H1 (cell line): ENCODE measurements at regions not wholly inside any gene's neighbourhood (a gene's known extent, or its start where the extent isn't known, plus 50 kb on each side); places are given as distances from the start of the nearest gene placed in this dataset.

Experiments
- CTCF ChIA-PET: fragments of 300-600 bp; sonication (Branson Sonifier 250); formaldehyde crosslinking; loops from one replicate; lab custom pipeline; 2021; ENCODE audit not compliant: partially characterized antibody; lab: Charles Lee
- POLR2A ChIA-PET: fragments of 300-600 bp; sonication (Branson Sonifier 250); formaldehyde crosslinking; loops from one replicate; lab custom pipeline; 2021; ENCODE audit warnings: inconsistent platforms; ENCODE audit not compliant: partially characterized antibody; lab: Charles Lee
- DNase-seq, 2 experiments: peaks; one replicate each; pipeline versions ENCODE4 v3.0.0 to v3.0.0-alpha.2; 2010 to 2022; ENCODE audit warnings: low spot score in 2 of 2, low read depth in 1 of 2, mixed read lengths in 1 of 2
- FAIRE-seq: peaks from 2 replicates; lab custom pipeline; 2011; peaks lifted over from hg19 to GRCh38; lab: Jason Lieb, UNC
- H2AFZ ChIP-seq: 2 replicates; pipeline ENCODE4 v1.8.1; 2012; ENCODE audit warnings: low read length, inconsistent platforms
- H2AK5ac ChIP-seq: 2 replicates; pipeline ENCODE4 v1.6.1; 2013; ENCODE audit warnings: low read depth, low read length
- H2BK120ac ChIP-seq: replicated peaks from 2 replicates; pipeline ENCODE3; 2013; ENCODE audit warnings: low read depth, low read length, inconsistent platforms
- H2BK12ac ChIP-seq: 2 replicates; pipeline ENCODE4 v1.6.1; 2013; ENCODE audit warnings: low read depth, low read length
- H2BK15ac ChIP-seq: 2 replicates; pipeline ENCODE4 v1.6.1; 2013; ENCODE audit warnings: low read length
- H2BK20ac ChIP-seq: 2 replicates; pipeline ENCODE4 v1.6.1; 2013; ENCODE audit warnings: low read length
- H2BK5ac ChIP-seq: 2 replicates; pipeline ENCODE4 v1.6.1; 2013; ENCODE audit warnings: low read depth, low read length
- H3K14ac ChIP-seq: 2 replicates; pipeline ENCODE4 v1.6.1; 2013; ENCODE audit warnings: inconsistent platforms; ENCODE audit not compliant: insufficient read length
- H3K18ac ChIP-seq: 2 replicates; pipeline ENCODE4 v1.6.1; 2013; ENCODE audit warnings: low read length; ENCODE audit errors: extremely low read depth
- H3K23ac ChIP-seq: 2 replicates; pipeline ENCODE4 v1.6.1; 2013; ENCODE audit warnings: inconsistent platforms; ENCODE audit not compliant: insufficient read length
- H3K23me2 ChIP-seq: 2 replicates; pipeline ENCODE4 v1.6.1; 2013; ENCODE audit warnings: low read depth, low read length
- H3K27ac ChIP-seq: 2 replicates; pipeline ENCODE4 v1.6.1; 2011; ENCODE audit warnings: low read depth, low read length, inconsistent platforms
- H3K27me3 ChIP-seq, 4 experiments: replicated peaks in 1 of 4; 1 replicate in 1 of 4; 2 replicates in 3 of 4; pipeline versions ENCODE4 v1.6.1 to v1.8.1; 2011 to 2013; ENCODE audit warnings: low read length in 3 of 4, mild to moderate bottlenecking in 3 of 4, inconsistent platforms in 2 of 4, mixed read lengths in 2 of 4, moderate library complexity in 1 of 4; ENCODE audit not compliant: control insufficient read depth in 3 of 4, insufficient read depth in 3 of 4; ENCODE audit errors: extremely low read depth in 1 of 4
- H3K36me3 ChIP-seq, 4 experiments: 2 replicates each; pipeline versions ENCODE4 v1.6.1 to v1.8.1; 2011 to 2013; ENCODE audit warnings: mild to moderate bottlenecking in 4 of 4, low read length in 3 of 4, moderate library complexity in 2 of 4, control low read depth in 1 of 4, inconsistent platforms in 1 of 4; ENCODE audit not compliant: insufficient read depth in 4 of 4, control insufficient read depth in 2 of 4
- H3K4ac ChIP-seq: replicated peaks from 2 replicates; pipeline ENCODE3; 2013; ENCODE audit warnings: low read length, low read depth, mixed read lengths, inconsistent platforms; ENCODE audit not compliant: insufficient read length
- H3K4me1 ChIP-seq, 4 experiments: replicated peaks in 1 of 4; 1 replicate in 1 of 4; 2 replicates in 3 of 4; pipeline versions ENCODE4 v1.6.1 to v1.8.1; 2011 to 2013; ENCODE audit warnings: low read length in 3 of 4, inconsistent platforms in 2 of 4, mixed read lengths in 1 of 4; ENCODE audit not compliant: insufficient read depth in 4 of 4, control insufficient read depth in 3 of 4
- H3K4me2 ChIP-seq, 2 experiments: 2 replicates each; pipeline versions ENCODE4 v1.6.1 to v1.8.1; 2011 to 2013; ENCODE audit warnings: low read depth in 2 of 2, low read length in 2 of 2, control low read depth in 1 of 2, inconsistent platforms in 1 of 2, mild to moderate bottlenecking in 1 of 2; ENCODE audit not compliant: insufficient read depth in 1 of 2
- H3K4me3 ChIP-seq, 4 experiments: fragments of 200-600, 300-600 bp in 1 of 4; sonication (generic), shearing (Covaris generic), sonication (Bioruptor Twin) in 1 of 4; 2 replicates each; pipeline versions ENCODE4 v1.5.1 to v1.8.1; 2011 to 2016; ENCODE audit warnings: low read length in 4 of 4, low read depth in 3 of 4, control low read depth in 2 of 4, inconsistent platforms in 2 of 4, mild to moderate bottlenecking in 2 of 4, mixed read lengths in 1 of 4, moderate library complexity in 1 of 4; ENCODE audit not compliant: insufficient read depth in 2 of 4; ENCODE audit errors: extremely low read depth in 1 of 4
- H3K56ac ChIP-seq: replicated peaks from 2 replicates; pipeline ENCODE3; 2013; ENCODE audit warnings: low read depth, mild to moderate bottlenecking, mixed read lengths, low read length, inconsistent platforms; ENCODE audit not compliant: insufficient read length
- H3K79me1 ChIP-seq: 2 replicates; pipeline ENCODE4 v1.6.1; 2013; ENCODE audit warnings: low read depth, low read length, control low read depth
- H3K79me2 ChIP-seq, 2 experiments: 2 replicates each; pipeline versions ENCODE4 v1.6.1 to v1.8.1; 2012 to 2013; ENCODE audit warnings: low read length in 2 of 2, mild to moderate bottlenecking in 2 of 2, inconsistent platforms in 1 of 2; ENCODE audit not compliant: insufficient read depth in 2 of 2, control insufficient read depth in 1 of 2
- H3K9ac ChIP-seq, 4 experiments: replicated peaks in 1 of 4; 1 replicate in 1 of 4; 2 replicates in 3 of 4; pipeline versions ENCODE4 v1.6.1 to v1.8.1; 2011 to 2013; ENCODE audit warnings: low read depth in 3 of 4, low read length in 3 of 4, control low read depth in 2 of 4, mild to moderate bottlenecking in 2 of 4, moderate library complexity in 2 of 4, inconsistent platforms in 1 of 4; ENCODE audit errors: extremely low read depth in 1 of 4
- H3K9me3 ChIP-seq, 2 experiments: 2 replicates each; pipeline versions ENCODE4 v1.6.1 to v1.8.1; 2012 to 2013; ENCODE audit warnings: mild to moderate bottlenecking in 2 of 2, moderate library complexity in 2 of 2, control low read depth in 1 of 2, inconsistent platforms in 1 of 2, low read depth in 1 of 2, low read length in 1 of 2, mixed read lengths in 1 of 2; ENCODE audit not compliant: insufficient read depth in 2 of 2
- H4K20me1 ChIP-seq, 2 experiments: replicated peaks in 1 of 2; 2 replicates each; pipeline versions ENCODE3 to v1.8.1; 2011 to 2013; ENCODE audit warnings: inconsistent platforms in 2 of 2, low read length in 2 of 2, mild to moderate bottlenecking in 1 of 2; ENCODE audit not compliant: insufficient read depth in 2 of 2, control insufficient read depth in 1 of 2
- H4K5ac ChIP-seq: 2 replicates; pipeline ENCODE4 v1.6.1; 2013; ENCODE audit warnings: low read length, low read depth, mixed read lengths, inconsistent platforms; ENCODE audit not compliant: insufficient read length
- H4K8ac ChIP-seq: 2 replicates; pipeline ENCODE4 v1.8.0; 2013; ENCODE audit warnings: mild to moderate bottlenecking, moderate library complexity, low read length, inconsistent platforms; ENCODE audit not compliant: insufficient read depth; ENCODE audit errors: extremely low read depth
- H4K91ac ChIP-seq: replicated peaks from 2 replicates; pipeline ENCODE3; 2013; ENCODE audit warnings: low read length, mixed read lengths, inconsistent platforms; ENCODE audit not compliant: insufficient read length
- BACH1 ChIP-seq: IDR thresholded peaks from 2 replicates; pipeline ENCODE4 v1.6.1; 2012; ENCODE audit warnings: low read length, improper control_type of control experiment
- WGBS, 2 experiments: shearing (Covaris generic) in 1 of 2; methylation state at CpG; one replicate each; pipeline versions ENCODE4 v1.1.6 to v1.1.7; 2013 to 2015; ENCODE audit warnings: low lambda C conversion rate in 2 of 2, mixed read lengths in 2 of 2, inconsistent platforms in 1 of 2, low coverage in 1 of 2, missing lambda C conversion rate in 1 of 2; ENCODE audit not compliant: insufficient replicate concordance in 2 of 2, insufficient coverage in 1 of 2, insufficient read length in 1 of 2; ENCODE audit errors: extremely low coverage in 1 of 2, missing lambda C conversion rate in 1 of 2; 5-methylcytosine and 5-hydroxymethylcytosine counted together

GRCh38 chr11:76288166-76288980 lies 82.1 kb upstream of the WNT11 start:
- Histone ChIP-seq H3K79me2 (no peaks in the 10 kb centered on the region), H2AK5ac (no peak overlapping the region), H3K23ac (no peak overlapping the region), H2BK20ac (no peak overlapping the region), H3K9ac (no peak overlapping the region), H3K4ac (no peak overlapping the region), H2BK12ac (no peak overlapping the region), H3K36me3 (no peaks in the 10 kb centered on the region), H3K4me2 (no peak overlapping the region), H3K4me1 (peaks cover 0 to 19% (median 5%) of the 10 kb centered on the region in 4 experiments; a peak in 6 of 7 replicates), H3K4me3 (no peak overlapping the region), H3K14ac (no peak overlapping the region), H2BK120ac (no peak overlapping the region), H3K23me2 (no peaks in the 10 kb centered on the region), H2AFZ (no peak overlapping the region), H2BK5ac (no peak overlapping the region; the same call in 1 of the 2 replicates), H2BK15ac (no peak overlapping the region), H3K27me3 (peaks cover 0 to 3% (median 0%) of the 10 kb centered on the region in 4 experiments; a peak in 2 of 7 replicates), H4K5ac (no peak overlapping the region), H3K18ac (no peak overlapping the region; the same call in 1 of the 2 replicates), H3K56ac (no peak overlapping the region), H3K79me1 (no peaks in the 10 kb centered on the region; the same call in 1 of the 2 replicates), H4K8ac (no peak overlapping the region; the same call in 1 of the 2 replicates), H3K9me3 (no peaks in the 10 kb centered on the region), H3K27ac (no peak overlapping the region), H4K20me1 (no peaks in the 10 kb centered on the region), H4K91ac (no peak overlapping the region)
- no peak for TF ChIP-seq BACH1
- no peak for FAIRE-seq
- POLR2A ChIA-PET = no interaction called here
- no peak for DNase-seq
- 90% methylated on average over 21 of the region's 21 CpGs; no CpG with 5 or more reads in 1 of the 2 experiments for WGBS, 2 experiments
- CTCF ChIA-PET = interaction anchor here (0.6 to 5.0 kb wide), 10 partner anchors 10 to 131 kb away, joined by 3 to 36 read pairs (median 4); no protein-coding TSS in a partner anchor
